SU-DHL-6 (cell line): ENCODE measurements at regions not wholly inside any gene's neighbourhood (a gene's known extent, or its start where the extent isn't known, plus 50 kb on each side); places are given as distances from the start of the nearest gene placed in this dataset.

Experiments
- H2AFZ ChIP-seq: fragments of 200-600 bp; sonication (generic); 2 replicates; pipeline ENCODE4 v1.6.1; 2014; ENCODE audit warnings: low read depth, mild to moderate bottlenecking, moderate library complexity, mixed read lengths, antibody characterized with exemption, low read length; ENCODE audit not compliant: severe bottlenecking
- H3F3A ChIP-seq: fragments of 200-600 bp; shearing (Covaris generic); 2 replicates; pipeline ENCODE4 v1.6.0; 2016; ENCODE audit warnings: antibody characterized with exemption, mild to moderate bottlenecking; ENCODE audit not compliant: insufficient read depth
- H3K27ac ChIP-seq: fragments of 200-600 bp; sonication (generic); 2 replicates; pipeline ENCODE4 v1.5.1; 2016; ENCODE audit warnings: low read depth, mild to moderate bottlenecking, low read length, moderate library complexity, mixed read lengths
- H3K27me3 ChIP-seq: fragments of 200-600 bp; sonication (generic), shearing (Covaris generic); 2 replicates; pipeline ENCODE4 v1.6.0; 2014; ENCODE audit warnings: mild to moderate bottlenecking, low read length
- H3K36me3 ChIP-seq: fragments of 200-600 bp; sonication (generic); 2 replicates; pipeline ENCODE4 v1.6.1; 2014; ENCODE audit warnings: mild to moderate bottlenecking, low read length, mixed read lengths
- H3K4me2 ChIP-seq: fragments of 300-600, 200-600 bp; shearing (Covaris generic), sonication (generic); 2 replicates; pipeline ENCODE4 v1.6.0; 2014; ENCODE audit warnings: low read length, low read depth, mild to moderate bottlenecking; ENCODE audit not compliant: poor library complexity, severe bottlenecking
- H3K4me3 ChIP-seq: fragments of 200-600 bp; sonication (generic); 2 replicates; pipeline ENCODE4 v1.5.1; 2014; ENCODE audit warnings: antibody characterized with exemption, low read length, mild to moderate bottlenecking, mixed read lengths; ENCODE audit not compliant: insufficient read depth, poor library complexity, severe bottlenecking
- H3K79me2 ChIP-seq: fragments of 200-600 bp; sonication (generic); 2 replicates; pipeline ENCODE4 v1.6.1; 2014; ENCODE audit warnings: mild to moderate bottlenecking, low read length, moderate library complexity; ENCODE audit not compliant: insufficient read depth
- H3K9ac ChIP-seq: fragments of 200-600 bp; sonication (generic); 2 replicates; pipeline ENCODE4 v1.7.0; 2014; ENCODE audit warnings: mild to moderate bottlenecking, low read length
- H3K9me2 ChIP-seq: fragments of 200-600 bp; sonication (generic); replicated peaks from 2 replicates; pipeline ENCODE4 v1.6.1; 2014; ENCODE audit warnings: low read length; ENCODE audit not compliant: insufficient read depth
- H3K9me3 ChIP-seq: fragments of 200-600 bp; sonication (generic); 2 replicates; pipeline ENCODE4 v1.6.1; 2014; ENCODE audit warnings: low read length, mixed read lengths; ENCODE audit not compliant: insufficient read depth
- H4K20me1 ChIP-seq: fragments of 200-600 bp; sonication (generic); 2 replicates; pipeline ENCODE4 v1.6.1; 2014; ENCODE audit warnings: low read depth, mild to moderate bottlenecking, antibody characterized with exemption, low read length, moderate library complexity, mixed read lengths
- EZH2phosphoT487 ChIP-seq: fragments of 200-600 bp; sonication (generic), shearing (Covaris generic); conservative IDR thresholded peaks from 2 replicates; pipeline ENCODE4 v1.6.1; 2018; ENCODE audit warnings: mild to moderate bottlenecking, antibody characterized with exemption, low read length, moderate library complexity, mixed read lengths
- TF ChIP-seq, protein P1 (sequence below): fragments of 200-600 bp; sonication (generic); IDR thresholded peaks from one replicate; pipeline ENCODE4 v1.5.1; 2017; ENCODE audit warnings: antibody characterized with exemption, mild to moderate bottlenecking, low read length, moderate library complexity; ENCODE audit not compliant: insufficient read depth, poor library complexity, severe bottlenecking

- Histone ChIP-seq H3K4me2 (no peak overlapping the region), H3F3A (no peaks in the 10 kb centered on the region), H3K9me2 (no peaks in the 10 kb centered on the region), H3K27me3 (no peaks in the 10 kb centered on the region), H4K20me1 (peaks cover 10% of the 10 kb centered on the region), H3K4me3 (no peak overlapping the region), H3K27ac (0 out of 2 replicates have a peak overlapping the region, but pooled peaks have one; percentile 11), H3K9me3 (no peaks in the 10 kb centered on the region), H3K36me3 (peaks cover 21% of the 10 kb centered on the region; the same call in 1 of the 2 replicates), H2AFZ (no peak overlapping the region), H3K79me2 (peaks cover 100% of the 10 kb centered on the region), H3K9ac (no peak overlapping the region)
- TF ChIP-seq, protein P1, sequence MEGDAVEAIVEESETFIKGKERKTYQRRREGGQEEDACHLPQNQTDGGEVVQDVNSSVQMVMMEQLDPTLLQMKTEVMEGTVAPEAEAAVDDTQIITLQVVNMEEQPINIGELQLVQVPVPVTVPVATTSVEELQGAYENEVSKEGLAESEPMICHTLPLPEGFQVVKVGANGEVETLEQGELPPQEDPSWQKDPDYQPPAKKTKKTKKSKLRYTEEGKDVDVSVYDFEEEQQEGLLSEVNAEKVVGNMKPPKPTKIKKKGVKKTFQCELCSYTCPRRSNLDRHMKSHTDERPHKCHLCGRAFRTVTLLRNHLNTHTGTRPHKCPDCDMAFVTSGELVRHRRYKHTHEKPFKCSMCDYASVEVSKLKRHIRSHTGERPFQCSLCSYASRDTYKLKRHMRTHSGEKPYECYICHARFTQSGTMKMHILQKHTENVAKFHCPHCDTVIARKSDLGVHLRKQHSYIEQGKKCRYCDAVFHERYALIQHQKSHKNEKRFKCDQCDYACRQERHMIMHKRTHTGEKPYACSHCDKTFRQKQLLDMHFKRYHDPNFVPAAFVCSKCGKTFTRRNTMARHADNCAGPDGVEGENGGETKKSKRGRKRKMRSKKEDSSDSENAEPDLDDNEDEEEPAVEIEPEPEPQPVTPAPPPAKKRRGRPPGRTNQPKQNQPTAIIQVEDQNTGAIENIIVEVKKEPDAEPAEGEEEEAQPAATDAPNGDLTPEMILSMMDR = no peak
- TF ChIP-seq EZH2phosphoT487 = no peak
These were observed 60.0 kb downstream of the ZNF608 start for GRCh38 chr5:124686239-124687004.

DNA sequence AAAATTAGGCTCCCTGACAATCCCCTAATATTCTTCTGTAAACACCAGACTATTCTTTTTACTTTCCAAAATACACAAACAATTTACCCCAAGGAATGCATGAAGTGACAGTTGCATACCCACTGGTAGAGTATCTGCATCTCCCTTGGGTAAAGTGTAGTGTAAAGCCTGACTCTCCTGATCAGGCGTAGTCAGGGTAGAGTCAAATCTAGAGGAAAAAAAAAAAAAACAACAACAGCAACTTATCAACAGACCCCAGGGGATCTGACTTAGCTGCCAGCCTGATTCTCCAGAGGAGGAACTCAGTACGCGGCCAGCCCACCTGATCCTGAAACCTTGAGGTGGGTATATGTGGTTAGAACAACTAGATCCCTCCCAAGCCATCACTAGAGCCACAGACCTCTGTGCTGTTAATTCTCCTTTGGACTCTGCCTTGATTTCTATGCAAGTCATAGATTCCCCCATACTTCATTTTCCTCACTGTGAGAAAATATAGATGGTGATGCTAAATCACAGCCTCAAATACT lies 61.0 kb downstream of the ZNF608 start:
- peaks cover 100% of the 10 kb centered on the region for H3K79me2 ChIP-seq
- TF ChIP-seq, protein P1 = no peak
- no peak for TF ChIP-seq EZH2phosphoT487

GRCh38 chr5:124683917-124684555 lies 62.4 kb downstream of the ZNF608 start:
- 0 out of 2 replicates have a peak, but pooled peaks cover 6% of the 10 kb centered on the region for H3K36me3 ChIP-seq
- H3K27ac ChIP-seq = no peak overlapping the region
- no peaks in the 10 kb centered on the region for H3K9me2 ChIP-seq
- no peak overlapping the region for H3K4me3 ChIP-seq
- H3K4me2 ChIP-seq = no peak overlapping the region
- no peak overlapping the region for H3K9ac ChIP-seq
- no peaks in the 10 kb centered on the region for H3K27me3 ChIP-seq
- H3F3A ChIP-seq = no peaks in the 10 kb centered on the region
- peaks cover 10% of the 10 kb centered on the region for H4K20me1 ChIP-seq
- no peaks in the 10 kb centered on the region for H3K9me3 ChIP-seq
- no peak overlapping the region for H2AFZ ChIP-seq
- peaks cover 100% of the 10 kb centered on the region for H3K79me2 ChIP-seq
- TF ChIP-seq, protein P1 = no peak
- no peak for TF ChIP-seq EZH2phosphoT487

More for the DNA sequence above, 61.0 kb downstream of the ZNF608 start:
- Histone ChIP-seq H3K27me3 (no peaks in the 10 kb centered on the region), H3K36me3 (peaks cover 11% of the 10 kb centered on the region; the same call in 1 of the 2 replicates), H3K27ac (no peak overlapping the region), H3K4me3 (no peak overlapping the region), H3K4me2 (no peak overlapping the region), H3F3A (no peaks in the 10 kb centered on the region), H2AFZ (no peak overlapping the region), H3K9ac (no peak overlapping the region), H4K20me1 (peaks cover 10% of the 10 kb centered on the region), H3K9me3 (no peaks in the 10 kb centered on the region), H3K9me2 (no peaks in the 10 kb centered on the region)
